Activated B cell treated with CpG ODN at 0.5 μM for 24 hours (primary cell): ENCODE measurements at regions not wholly inside any gene's neighbourhood (a gene's known extent, or its start where the extent isn't known, plus 50 kb on each side); places are given as distances from the start of the nearest gene placed in this dataset.

Source experiments
- ATAC-seq: fragments of 200-7000 bp; cut with Tn5 transposase; one replicate; pipeline ENCODE4 v1.10.0; 2021; ENCODE audit warnings: low read depth, mild to moderate bottlenecking, moderate library complexity
- CTCF ChIA-PET: fragments of 350-600 bp; sonication (Branson Sonifier 250); formaldehyde crosslinking; loops from one replicate; lab custom pipeline; 2021; ENCODE audit warnings: antibody characterized with exemption; lab: Charles Lee
- POLR2A ChIA-PET: fragments of 350-600 bp; sonication (Branson Sonifier 250); formaldehyde crosslinking; loops from one replicate; lab custom pipeline; 2021; ENCODE audit warnings: antibody characterized with exemption; lab: Charles Lee
- DNase-seq: peaks from one replicate; pipeline ENCODE4 v3.0.0; 2022
- H3K27ac Mint-ChIP-seq: one replicate; pipeline ENCODE4 v1.8.0; 2020; ENCODE audit warnings: mixed read lengths
- H3K27me3 Mint-ChIP-seq: one replicate; pipeline ENCODE4 v1.8.0; 2021; ENCODE audit warnings: mixed read lengths
- H3K36me3 Mint-ChIP-seq: one replicate; pipeline ENCODE4 v1.8.0; 2021; ENCODE audit warnings: low read depth, mixed read lengths
- H3K4me1 Mint-ChIP-seq: one replicate; pipeline ENCODE4 v1.8.0; 2021; ENCODE audit warnings: mixed read lengths
- H3K4me3 Mint-ChIP-seq: one replicate; pipeline ENCODE4 v1.8.0; 2020; ENCODE audit warnings: mild to moderate bottlenecking, mixed read lengths
- H3K9me3 Mint-ChIP-seq: one replicate; pipeline ENCODE4 v1.8.0; 2020; ENCODE audit warnings: mixed read lengths
- CTCF ChIP-seq: fragments of 200-600 bp; IDR thresholded peaks from one replicate; pipeline ENCODE4 v1.8.0; 2022; ENCODE audit warnings: antibody characterized with exemption, mild to moderate bottlenecking
- intact Hi-C: fragments of 100-400 bp; cut with micrococcal nuclease; formaldehyde crosslinking; loops from one replicate; pipeline ENCODE4 v1.15.1; 2024

- Mint-ChIP-seq H3K27ac (no peak overlapping the region), H3K9me3 (peaks cover 14% of the 10 kb centered on the region), H3K27me3 (no peaks in the 10 kb centered on the region), H3K4me1 (no peaks in the 10 kb centered on the region), H3K4me3 (no peak overlapping the region), H3K36me3 (no peaks in the 10 kb centered on the region)
- ATAC-seq (no peak), DNase-seq (no peak)
- CTCF ChIA-PET: no interaction called here
- intact Hi-C loops: no loop called here
- no peak for TF ChIP-seq CTCF
- POLR2A ChIA-PET: no interaction called here
Observed at GRCh38 chr10:130769146-130770017, 542.1 kb downstream of the TCERG1L start.

GRCh38 chr10:130770018-130770630, 541.4 kb downstream of the TCERG1L start:
- CTCF ChIA-PET: no interaction called here
- POLR2A ChIA-PET: no interaction called here
- ATAC-seq: no peak
- H3K9me3 Mint-ChIP-seq: peaks cover 13% of the 10 kb centered on the region
- no peaks in the 10 kb centered on the region for H3K36me3 Mint-ChIP-seq
- no peaks in the 10 kb centered on the region for H3K27me3 Mint-ChIP-seq
- no peak for TF ChIP-seq CTCF
- intact Hi-C loops: no loop called here
- no peaks in the 10 kb centered on the region for H3K4me1 Mint-ChIP-seq
- no peak overlapping the region for H3K27ac Mint-ChIP-seq
- DNase-seq: no peak
- H3K4me3 Mint-ChIP-seq: no peak overlapping the region

GRCh38 chr10:130771491-130771946, 540.0 kb downstream of the TCERG1L start:
- Mint-ChIP-seq H3K36me3 (no peaks in the 10 kb centered on the region), H3K4me1 (no peaks in the 10 kb centered on the region), H3K27me3 (no peaks in the 10 kb centered on the region), H3K9me3 (peaks cover 8% of the 10 kb centered on the region), H3K4me3 (no peak overlapping the region), H3K27ac (no peak overlapping the region)
- TF ChIP-seq CTCF: no peak
- intact Hi-C loops: no loop called here
- ATAC-seq (no peak), DNase-seq (no peak)
- CTCF ChIA-PET: no interaction called here
- POLR2A ChIA-PET: no interaction called here

GRCh38 chr10:130772056-130772455, 539.5 kb downstream of the TCERG1L start:
- H3K4me1 Mint-ChIP-seq: no peaks in the 10 kb centered on the region
- no peak for ATAC-seq
- no peak overlapping the region for H3K4me3 Mint-ChIP-seq
- TF ChIP-seq CTCF: no peak
- H3K9me3 Mint-ChIP-seq: peaks cover 8% of the 10 kb centered on the region
- POLR2A ChIA-PET: no interaction called here
- DNase-seq: no peak
- CTCF ChIA-PET: no interaction called here
- intact Hi-C loops: no loop called here
- H3K27ac Mint-ChIP-seq: no peak overlapping the region
- no peaks in the 10 kb centered on the region for H3K27me3 Mint-ChIP-seq
- H3K36me3 Mint-ChIP-seq: no peaks in the 10 kb centered on the region

- no peak overlapping the region for H3K27ac Mint-ChIP-seq
- no peak overlapping the region for H3K4me3 Mint-ChIP-seq
- DNase-seq (no peak), ATAC-seq (no peak)
- POLR2A ChIA-PET: no interaction called here
- H3K36me3 Mint-ChIP-seq: no peaks in the 10 kb centered on the region
- intact Hi-C loops: no loop called here
- peaks cover 8% of the 10 kb centered on the region for H3K9me3 Mint-ChIP-seq
- no peak for TF ChIP-seq CTCF
- no peaks in the 10 kb centered on the region for H3K4me1 Mint-ChIP-seq
- H3K27me3 Mint-ChIP-seq: no peaks in the 10 kb centered on the region
- CTCF ChIA-PET: no interaction called here
Observed at GRCh38 chr10:130772676-130773075, 538.8 kb downstream of the TCERG1L start.
